Stimulated activated naive CD8-positive, alpha-beta T cell treated with anti-CD3 and anti-CD28 coated beads, Interleukin-15, Interleukin-2, amounts not matched to agents 100 ng/mL and 50 ng/mL, for 24 hours (primary cell): ENCODE measurements at regions not wholly inside any gene's neighbourhood (a gene's known extent, or its start where the extent isn't known, plus 50 kb on each side); places are given as distances from the start of the nearest gene placed in this dataset.
A peak's percentile ranks its signal among the peaks of the same experiment; 100 is the strongest.
"Not testable (repeated sequence)": the region's sequence is repeated elsewhere in the genome, so short reads cannot be mapped to it uniquely, and the experiment has no call there.

Source experiments
- H3K27ac Mint-ChIP-seq: one replicate; pipeline ENCODE4 v1.8.0; 2021; ENCODE audit warnings: mild to moderate bottlenecking, mixed read lengths
- H3K27me3 Mint-ChIP-seq: one replicate; pipeline ENCODE4 v1.8.0; 2021; ENCODE audit warnings: mixed read lengths
- H3K36me3 Mint-ChIP-seq: one replicate; pipeline ENCODE4 v1.8.0; 2021; ENCODE audit warnings: low read depth, mixed read lengths
- H3K4me1 Mint-ChIP-seq: one replicate; pipeline ENCODE4 v1.8.0; 2021; ENCODE audit warnings: low read depth, mixed read lengths
- H3K4me3 Mint-ChIP-seq: one replicate; pipeline ENCODE4 v1.8.0; 2021; ENCODE audit warnings: mild to moderate bottlenecking, mixed read lengths
- H3K9me3 Mint-ChIP-seq: one replicate; pipeline ENCODE4 v1.8.0; 2021; ENCODE audit warnings: mixed read lengths

DNA sequence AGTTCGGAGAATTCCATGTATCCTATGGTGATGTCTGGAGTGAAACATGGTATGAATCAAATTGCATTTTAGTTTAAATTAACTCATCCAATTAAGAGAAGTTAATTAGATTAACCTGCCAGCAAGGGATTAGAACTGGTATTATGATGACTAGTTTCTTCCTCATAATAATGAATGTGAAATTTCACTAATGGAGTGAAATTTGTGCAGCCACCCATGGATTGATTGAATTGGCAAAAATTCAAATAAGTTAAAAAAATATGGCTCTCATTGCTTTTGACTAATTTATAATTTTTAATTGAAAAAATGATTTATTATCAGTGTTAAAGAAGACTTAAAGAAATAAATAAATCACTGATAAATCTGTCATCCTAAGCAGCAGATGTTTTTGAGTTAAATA, 232.0 kb downstream of the KCNRG start:
- Mint-ChIP-seq H3K4me3 (no peak overlapping the region), H3K27me3 (peaks cover 31% of the 10 kb centered on the region), H3K36me3 (no peaks in the 10 kb centered on the region), H3K27ac (no peak overlapping the region), H3K4me1 (peaks cover 53% of the 10 kb centered on the region), H3K9me3 (peaks cover 3% of the 10 kb centered on the region)

DNA sequence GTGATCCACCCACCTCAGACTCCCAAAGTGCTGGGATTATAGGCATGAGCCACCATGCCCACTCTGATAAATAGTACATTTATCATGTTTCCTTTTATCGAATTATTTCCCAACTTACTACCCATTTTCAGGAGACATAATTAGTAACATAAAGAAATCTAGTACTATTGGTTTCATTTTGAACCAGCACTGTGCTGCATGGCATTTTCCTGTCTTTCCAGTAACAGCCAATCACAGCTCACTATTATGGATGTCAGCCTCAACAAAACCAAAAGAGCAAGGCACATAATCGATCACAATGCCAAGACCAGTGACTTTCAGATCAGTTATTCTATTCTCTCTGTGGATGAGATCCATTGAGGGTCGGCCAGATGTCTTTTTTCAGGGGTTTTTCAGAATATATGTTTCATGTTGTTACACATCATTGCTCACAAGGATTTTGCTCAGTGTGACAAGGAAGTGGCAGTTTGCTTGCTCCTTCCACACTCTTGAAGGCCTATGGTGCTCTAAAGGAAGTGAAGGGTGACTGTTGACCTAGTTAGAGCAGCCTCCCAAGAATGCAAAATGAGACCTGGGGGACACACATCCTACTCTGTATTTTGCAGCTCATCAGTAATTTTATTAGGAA, 233.4 kb downstream of the KCNRG start:
- Mint-ChIP-seq H3K9me3 (peaks cover 3% of the 10 kb centered on the region), H3K4me3 (no peak overlapping the region), H3K27ac (no peak overlapping the region), H3K4me1 (peaks cover 52% of the 10 kb centered on the region), H3K27me3 (peaks cover 36% of the 10 kb centered on the region), H3K36me3 (no peaks in the 10 kb centered on the region)

DNA sequence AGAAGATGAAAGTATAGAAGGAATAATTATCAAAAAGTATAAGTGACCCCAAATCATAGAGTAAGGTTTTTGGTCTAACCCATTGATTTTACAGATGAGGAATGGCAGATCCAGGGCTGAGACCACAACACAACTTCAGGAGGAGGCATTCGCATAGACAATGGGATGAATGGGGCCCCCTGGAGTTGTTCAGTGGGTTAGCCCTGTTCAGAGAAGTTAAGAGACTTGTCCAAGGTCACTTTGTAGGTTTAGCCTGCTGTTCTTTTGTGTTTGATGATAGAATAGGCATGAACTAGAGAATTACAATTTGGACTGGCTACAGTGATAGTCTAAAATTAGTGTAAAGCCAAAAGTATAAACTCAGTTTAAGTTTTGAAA, 233.9 kb downstream of the KCNRG start:
- Mint-ChIP-seq H3K4me3 (no peak overlapping the region), H3K36me3 (no peaks in the 10 kb centered on the region), H3K27me3 (peaks cover 36% of the 10 kb centered on the region), H3K4me1 (peaks cover 47% of the 10 kb centered on the region), H3K27ac (no peak overlapping the region), H3K9me3 (peaks cover 3% of the 10 kb centered on the region)

DNA sequence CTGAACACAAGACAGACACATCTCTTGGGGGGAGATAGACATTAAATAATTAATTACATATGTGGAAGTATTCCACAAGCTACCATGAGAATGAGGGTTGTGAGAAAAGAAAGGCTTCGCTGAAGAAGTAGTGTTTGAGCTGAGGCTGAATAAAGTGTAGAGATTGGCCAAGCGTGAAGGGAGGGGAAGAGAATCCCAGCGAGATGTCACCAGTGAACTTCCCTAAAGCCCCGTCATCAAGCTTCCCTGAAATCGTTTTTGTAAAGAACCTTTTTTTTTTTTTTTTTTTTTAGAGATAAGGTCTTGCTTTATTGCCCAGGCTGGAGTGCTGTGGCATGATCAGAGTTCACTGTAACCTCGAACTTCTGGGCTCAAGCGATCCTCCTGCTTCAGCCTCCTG, 235.2 kb downstream of the KCNRG start:
- Mint-ChIP-seq H3K9me3 (peaks cover 3% of the 10 kb centered on the region), H3K4me3 (no peak overlapping the region), H3K27ac (no peak overlapping the region), H3K36me3 (no peaks in the 10 kb centered on the region), H3K27me3 (peaks cover 36% of the 10 kb centered on the region), H3K4me1 (peaks cover 40% of the 10 kb centered on the region)

DNA sequence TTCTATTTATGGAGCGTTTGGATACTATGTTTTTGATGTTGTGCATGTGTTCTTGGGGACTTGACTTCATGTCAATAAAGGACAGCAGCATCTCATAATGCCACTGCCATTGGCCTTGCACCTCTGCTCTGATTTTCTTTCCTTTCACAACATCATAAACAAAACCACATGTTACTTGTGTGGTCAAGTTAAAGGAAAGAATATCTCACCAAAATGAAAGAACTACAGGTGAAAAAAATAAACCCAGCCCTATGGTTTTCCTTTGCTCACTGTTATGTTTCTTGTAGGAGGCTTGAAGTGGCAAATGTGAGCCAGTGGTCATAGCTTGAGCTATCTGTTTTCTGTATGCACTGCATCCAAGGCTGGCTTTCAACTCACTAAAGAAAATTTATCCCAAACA, 240.4 kb downstream of the KCNRG start:
- no peaks in the 10 kb centered on the region for H3K9me3 Mint-ChIP-seq
- H3K27me3 Mint-ChIP-seq = peaks cover 45% of the 10 kb centered on the region
- no peaks in the 10 kb centered on the region for H3K36me3 Mint-ChIP-seq
- no peak overlapping the region for H3K27ac Mint-ChIP-seq
- peaks cover 45% of the 10 kb centered on the region for H3K4me1 Mint-ChIP-seq
- H3K4me3 Mint-ChIP-seq = no peak overlapping the region

DNA sequence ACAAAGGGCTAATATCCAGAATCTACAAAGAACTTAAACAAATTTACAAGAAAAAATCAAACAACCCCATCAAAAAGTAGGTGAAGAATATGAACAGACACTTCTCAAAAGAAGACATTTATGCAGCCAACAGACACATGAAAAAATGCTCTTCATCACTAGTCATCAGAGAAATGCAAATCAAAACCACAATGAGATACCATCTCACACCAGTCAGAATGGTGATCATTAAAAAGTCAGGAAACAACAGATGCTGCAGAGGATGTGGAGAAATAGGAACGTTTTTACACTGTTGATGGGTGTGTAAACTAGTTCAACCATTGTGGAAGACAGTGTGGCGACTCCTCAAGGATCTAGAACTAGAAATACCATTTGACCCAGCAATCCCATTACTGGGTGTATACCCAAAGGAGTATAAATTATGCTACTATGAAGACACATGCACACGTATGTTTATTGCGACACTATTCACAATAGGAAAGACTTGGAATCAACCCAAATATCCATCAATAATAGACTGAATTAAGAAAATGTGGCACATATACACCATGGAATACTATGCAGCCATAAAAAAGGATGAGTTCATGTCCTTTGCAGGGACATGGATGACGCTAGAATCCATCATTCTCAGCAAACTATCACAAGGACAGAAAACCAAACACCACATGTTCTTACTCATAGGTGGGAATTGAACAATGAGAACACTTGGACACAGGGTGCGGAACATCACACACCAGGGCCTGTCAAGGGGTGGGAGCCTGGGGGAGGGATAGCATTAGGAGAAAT, 241.5 kb downstream of the KCNRG start:
- not testable (repeated sequence) for H3K9me3 Mint-ChIP-seq, H3K36me3 Mint-ChIP-seq, H3K4me3 Mint-ChIP-seq
- Mint-ChIP-seq H3K4me1 (peaks cover 39% of the 10 kb centered on the region), H3K27me3 (peaks cover 35% of the 10 kb centered on the region), H3K27ac (peak overlapping the region; percentile 33)

DNA sequence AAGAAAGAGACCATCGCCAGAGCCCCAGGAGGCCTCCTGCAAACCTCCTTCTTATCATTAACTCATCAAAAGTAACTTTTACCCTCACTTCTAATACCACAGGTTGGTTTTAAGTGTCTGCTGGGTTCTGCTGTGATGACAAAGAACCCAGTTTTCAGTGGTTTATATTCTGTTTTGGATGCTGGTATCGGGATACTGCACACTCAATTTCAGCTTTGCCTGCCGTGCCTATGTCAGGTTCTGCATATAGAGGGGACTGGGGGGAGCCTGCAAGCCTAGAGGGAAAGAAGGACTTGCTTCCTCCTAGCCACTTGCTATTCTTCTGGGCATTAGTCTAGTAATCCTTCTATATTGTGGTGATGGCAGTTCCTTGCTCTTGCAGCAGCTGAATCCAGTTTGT, 242.4 kb downstream of the KCNRG start:
- peaks cover 39% of the 10 kb centered on the region for H3K4me1 Mint-ChIP-seq
- no peak overlapping the region for H3K27ac Mint-ChIP-seq
- peaks cover 28% of the 10 kb centered on the region for H3K27me3 Mint-ChIP-seq
- H3K4me3 Mint-ChIP-seq = no peak overlapping the region
- no peaks in the 10 kb centered on the region for H3K9me3 Mint-ChIP-seq
- no peaks in the 10 kb centered on the region for H3K36me3 Mint-ChIP-seq

DNA sequence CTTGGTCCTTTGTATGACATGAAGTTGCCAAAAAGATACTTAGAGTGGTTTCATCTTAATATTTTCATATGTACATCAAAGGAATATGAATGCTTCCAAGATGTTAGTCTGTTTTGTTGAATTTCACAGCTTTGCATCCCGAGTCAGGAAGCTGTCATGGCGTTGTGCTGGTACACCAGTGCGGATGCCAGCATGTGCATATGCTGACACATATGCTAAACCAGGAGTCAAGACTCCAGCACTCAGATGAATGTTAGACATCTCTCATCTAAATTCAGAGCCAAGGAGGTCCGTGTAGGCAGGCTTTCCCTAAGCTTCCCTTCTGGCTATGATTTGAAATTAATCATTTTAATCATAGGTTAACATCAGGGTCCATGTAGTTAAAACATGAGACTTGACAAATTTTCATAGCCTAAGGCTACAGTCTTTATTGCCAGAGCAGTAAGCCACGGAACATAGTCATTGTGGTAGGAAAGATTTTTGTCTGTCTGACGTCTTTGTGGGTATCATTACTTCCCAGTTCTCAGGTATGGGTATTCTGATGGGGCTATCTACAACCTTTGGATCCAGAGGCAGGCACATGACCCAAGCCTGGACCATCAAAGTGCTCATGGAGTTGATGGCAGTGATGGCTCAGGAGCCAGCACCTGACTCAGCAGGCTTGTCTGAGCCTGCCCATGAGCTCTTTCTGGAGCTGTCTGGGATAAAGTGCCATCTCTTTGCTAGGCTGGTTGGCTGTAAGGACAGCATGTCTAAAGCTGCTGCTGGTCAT, 246.1 kb downstream of the KCNRG start:
- Mint-ChIP-seq H3K4me3 (no peak overlapping the region), H3K4me1 (peaks cover 23% of the 10 kb centered on the region), H3K36me3 (no peaks in the 10 kb centered on the region), H3K9me3 (no peaks in the 10 kb centered on the region), H3K27me3 (peaks cover 22% of the 10 kb centered on the region), H3K27ac (no peak overlapping the region)

DNA sequence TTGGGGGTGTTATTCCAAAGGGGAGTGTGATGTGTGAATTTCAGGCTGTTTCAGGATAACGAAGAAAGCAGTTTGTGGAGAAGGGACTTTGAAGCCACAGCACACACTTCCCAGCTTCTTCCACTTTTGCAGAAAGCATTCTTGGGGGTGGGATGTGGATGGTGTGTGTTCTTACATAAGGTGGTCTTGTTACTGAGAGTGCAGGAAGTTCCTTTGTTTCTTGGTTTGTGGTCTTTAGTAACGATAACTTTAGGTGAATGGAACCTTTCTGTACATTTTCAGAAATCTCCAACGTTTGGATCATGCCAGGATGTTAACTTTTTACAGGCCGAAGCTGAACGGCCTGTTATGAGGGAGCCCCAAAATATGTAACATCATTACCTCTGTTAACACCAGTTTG, 251.8 kb downstream of the KCNRG start:
- Mint-ChIP-seq H3K9me3 (no peaks in the 10 kb centered on the region), H3K27me3 (peaks cover 11% of the 10 kb centered on the region), H3K27ac (no peak overlapping the region), H3K4me1 (no peaks in the 10 kb centered on the region), H3K36me3 (no peaks in the 10 kb centered on the region), H3K4me3 (no peak overlapping the region)

DNA sequence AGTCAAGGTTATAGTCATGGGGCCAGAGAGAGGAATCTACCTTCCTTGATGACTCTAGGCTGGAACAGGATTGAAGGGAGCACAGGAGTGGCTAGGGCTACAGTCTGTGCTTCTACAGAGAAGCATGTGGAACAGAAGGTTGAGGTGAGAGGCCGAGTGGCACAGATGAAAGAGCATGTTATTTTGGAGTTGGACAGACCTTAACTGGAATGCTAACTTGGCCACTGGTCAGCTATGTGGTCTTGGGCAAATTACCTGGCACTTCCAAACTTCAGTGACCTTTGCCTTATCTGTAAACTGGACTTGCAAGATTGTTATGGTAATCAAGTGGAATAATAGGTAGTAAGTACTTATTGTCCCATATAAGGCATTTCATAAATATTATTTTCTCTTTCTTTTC, 252.7 kb downstream of the KCNRG start:
- Mint-ChIP-seq H3K4me3 (no peak overlapping the region), H3K27me3 (peaks cover 16% of the 10 kb centered on the region), H3K36me3 (no peaks in the 10 kb centered on the region), H3K4me1 (no peaks in the 10 kb centered on the region), H3K9me3 (no peaks in the 10 kb centered on the region), H3K27ac (no peak overlapping the region)

DNA sequence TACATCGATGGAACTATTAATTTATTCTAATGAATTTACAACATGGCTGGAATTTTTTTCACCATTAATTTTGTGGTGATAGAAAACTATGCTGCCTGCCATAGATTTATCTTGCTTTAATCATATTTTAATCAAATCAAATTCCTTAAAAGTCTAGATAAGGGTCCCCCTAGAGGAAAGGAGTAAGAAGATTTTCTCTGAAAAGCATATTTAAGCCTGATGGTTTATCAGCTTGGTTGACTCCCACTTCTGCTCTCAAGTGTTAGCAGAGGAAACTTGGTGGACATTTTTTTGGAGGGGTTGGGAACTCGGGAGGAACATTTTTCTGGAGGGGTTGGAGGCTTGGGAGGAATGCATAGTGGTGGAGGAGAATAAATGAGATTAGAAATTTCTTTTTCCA, 253.3 kb downstream of the KCNRG start:
- Mint-ChIP-seq H3K4me3 (no peak overlapping the region), H3K9me3 (no peaks in the 10 kb centered on the region), H3K36me3 (no peaks in the 10 kb centered on the region), H3K4me1 (no peaks in the 10 kb centered on the region), H3K27ac (no peak overlapping the region), H3K27me3 (peaks cover 16% of the 10 kb centered on the region)

DNA sequence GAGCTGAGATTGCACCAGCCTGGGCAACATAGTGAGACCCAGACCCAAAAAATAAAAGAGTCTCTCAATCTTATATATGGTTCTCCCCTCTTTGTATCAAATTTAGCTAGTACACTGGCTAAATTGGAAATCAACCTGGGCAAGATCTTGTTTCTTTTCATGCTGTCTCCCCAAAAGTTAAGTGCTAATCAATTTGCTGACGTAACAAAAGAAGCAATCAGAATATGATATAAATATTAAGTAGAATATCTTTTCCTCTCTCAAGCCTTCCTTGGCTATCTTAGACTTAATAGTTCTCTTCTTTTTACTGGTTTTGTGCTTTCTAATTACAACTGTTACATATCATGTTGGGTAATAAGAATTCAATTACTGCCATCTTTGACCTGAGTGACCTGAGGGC, 258.9 kb downstream of the KCNRG start:
- H3K36me3 Mint-ChIP-seq = no peaks in the 10 kb centered on the region
- no peaks in the 10 kb centered on the region for H3K4me1 Mint-ChIP-seq
- peaks cover 7% of the 10 kb centered on the region for H3K27me3 Mint-ChIP-seq
- H3K4me3 Mint-ChIP-seq = no peak overlapping the region
- H3K9me3 Mint-ChIP-seq = peaks cover 5% of the 10 kb centered on the region
- no peak overlapping the region for H3K27ac Mint-ChIP-seq

DNA sequence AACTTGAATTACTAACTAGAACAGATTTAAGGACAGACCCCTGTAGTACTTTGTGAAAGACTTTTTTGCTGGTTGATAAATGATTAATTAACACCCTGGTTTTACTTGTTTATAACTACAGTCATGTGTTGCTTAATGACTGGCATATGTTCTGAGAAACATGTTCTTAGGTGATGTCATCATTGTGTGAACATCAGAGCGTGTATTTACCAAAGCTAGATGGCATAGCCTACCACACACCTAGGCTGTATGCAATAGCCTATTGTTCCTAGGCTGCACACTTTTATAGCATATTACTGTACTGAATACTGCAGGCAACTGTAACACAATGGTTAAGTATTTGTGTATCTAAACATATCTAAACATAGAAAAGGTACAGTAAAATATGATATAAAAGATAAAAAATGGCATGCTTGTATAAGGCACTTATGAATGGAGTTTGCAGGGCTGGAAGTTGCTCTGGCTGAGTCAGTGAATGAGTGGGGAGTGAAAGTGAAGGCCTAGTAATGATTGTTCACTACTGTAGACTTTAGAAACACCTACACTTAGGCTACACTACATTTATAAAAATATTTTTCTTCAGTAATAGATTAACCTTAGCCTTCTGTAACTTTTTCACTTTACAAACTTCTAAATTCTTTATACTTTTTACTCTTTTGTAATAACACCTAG, 260.3 kb downstream of the KCNRG start:
- Mint-ChIP-seq H3K9me3 (peaks cover 5% of the 10 kb centered on the region), H3K27ac (no peak overlapping the region), H3K36me3 (no peaks in the 10 kb centered on the region), H3K27me3 (peaks cover 7% of the 10 kb centered on the region), H3K4me1 (no peaks in the 10 kb centered on the region), H3K4me3 (no peak overlapping the region)

DNA sequence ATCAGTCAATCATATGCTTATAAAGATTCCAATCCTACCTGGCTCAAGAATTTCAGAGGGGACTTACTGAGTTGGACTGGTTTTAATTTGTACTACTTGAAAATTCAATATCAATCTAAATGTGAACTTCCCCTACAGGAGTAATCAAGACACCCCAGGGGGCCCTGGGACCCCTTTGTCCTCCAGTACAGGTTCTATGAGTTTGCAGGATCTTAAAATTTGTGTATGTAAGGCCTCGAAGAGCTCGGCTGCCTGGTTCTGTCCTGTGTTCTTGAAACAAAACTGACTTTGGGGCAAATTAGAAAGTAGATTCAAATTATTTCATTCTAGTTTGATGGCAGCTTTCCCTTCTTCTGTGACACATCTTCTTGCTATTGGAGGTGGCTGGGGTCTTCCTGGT, 261.3 kb downstream of the KCNRG start:
- H3K4me3 Mint-ChIP-seq = no peak overlapping the region

DNA sequence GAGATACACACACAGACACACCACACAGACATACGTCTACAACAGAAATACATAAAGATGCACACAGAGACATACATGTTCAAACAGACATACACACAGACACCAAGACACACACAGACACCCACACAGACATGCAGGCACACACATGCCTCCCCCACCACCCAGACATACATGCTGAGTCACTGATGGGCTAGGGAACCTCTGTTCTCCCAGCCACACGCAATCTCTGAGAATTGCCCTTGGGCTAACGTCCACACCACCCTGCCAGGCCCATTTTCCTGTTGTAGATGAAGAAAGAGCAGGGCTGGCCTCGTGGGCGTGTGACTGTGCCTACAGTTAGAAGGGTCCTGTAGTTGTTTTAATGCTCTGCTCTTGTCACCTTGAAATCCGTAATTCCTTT, 261.9 kb downstream of the KCNRG start:
- H3K4me1 Mint-ChIP-seq = no peaks in the 10 kb centered on the region
- peaks cover 8% of the 10 kb centered on the region for H3K9me3 Mint-ChIP-seq
- H3K27ac Mint-ChIP-seq = peak overlapping the region; percentile 15
- H3K36me3 Mint-ChIP-seq = peaks cover 3% of the 10 kb centered on the region
- H3K27me3 Mint-ChIP-seq = peaks cover 9% of the 10 kb centered on the region
- H3K4me3 Mint-ChIP-seq = no peak overlapping the region

More for the DNA sequence above, 261.3 kb downstream of the KCNRG start:
- H3K4me1 Mint-ChIP-seq = no peaks in the 10 kb centered on the region
- no peaks in the 10 kb centered on the region for H3K36me3 Mint-ChIP-seq
- H3K27ac Mint-ChIP-seq = no peak overlapping the region
- H3K27me3 Mint-ChIP-seq = peaks cover 11% of the 10 kb centered on the region
- peaks cover 5% of the 10 kb centered on the region for H3K9me3 Mint-ChIP-seq
